Activated CD8-positive, alpha-beta T cell treated with anti-CD3 and anti-CD28 coated beads, Interleukin-2, amount 10 ng/mL, durations not matched to agents 7 days and 5 days (primary cell): ENCODE measurements at regions not wholly inside any gene's neighbourhood (a gene's known extent, or its start where the extent isn't known, plus 50 kb on each side); places are given as distances from the start of the nearest gene placed in this dataset.
A peak's percentile ranks its signal among the peaks of the same experiment; 100 is the strongest.
"Not testable (repeated sequence)": the region's sequence is repeated elsewhere in the genome, so short reads cannot be mapped to it uniquely, and the experiment has no call there.

Experiments used
- ATAC-seq: fragments of 150-1000 bp; cut with Tn5 transposase; one replicate; pipeline ENCODE4 v1.10.0; 2021; ENCODE audit warnings: moderate library complexity
- CTCF ChIA-PET: fragments of 350-600 bp; sonication (Branson Sonifier 250); formaldehyde crosslinking; loops from one replicate; lab custom pipeline; 2021; ENCODE audit warnings: antibody characterized with exemption; lab: Charles Lee
- POLR2A ChIA-PET: fragments of 350-600 bp; sonication (Branson Sonifier 250); formaldehyde crosslinking; loops from one replicate; lab custom pipeline; 2021; ENCODE audit warnings: antibody characterized with exemption; lab: Charles Lee
- DNase-seq: peaks from one replicate; pipeline ENCODE4 v3.0.0-alpha.2; 2020
- H3K27ac Mint-ChIP-seq: one replicate; pipeline ENCODE4 v1.8.0; 2021; ENCODE audit warnings: mild to moderate bottlenecking, mixed read lengths
- H3K27me3 Mint-ChIP-seq: one replicate; pipeline ENCODE4 v1.8.0; 2021; ENCODE audit warnings: low read depth, mixed read lengths
- H3K36me3 Mint-ChIP-seq: one replicate; pipeline ENCODE4 v1.8.0; 2021; ENCODE audit warnings: low read depth, mixed read lengths
- H3K4me1 Mint-ChIP-seq: one replicate; pipeline ENCODE4 v1.8.0; 2021; ENCODE audit warnings: low read depth, mixed read lengths
- H3K4me3 Mint-ChIP-seq: one replicate; pipeline ENCODE4 v1.8.0; 2021; ENCODE audit warnings: mild to moderate bottlenecking, mixed read lengths
- H3K9me3 Mint-ChIP-seq: one replicate; pipeline ENCODE4 v1.8.0; 2022; ENCODE audit warnings: mixed read lengths; ENCODE audit not compliant: insufficient read depth

DNA sequence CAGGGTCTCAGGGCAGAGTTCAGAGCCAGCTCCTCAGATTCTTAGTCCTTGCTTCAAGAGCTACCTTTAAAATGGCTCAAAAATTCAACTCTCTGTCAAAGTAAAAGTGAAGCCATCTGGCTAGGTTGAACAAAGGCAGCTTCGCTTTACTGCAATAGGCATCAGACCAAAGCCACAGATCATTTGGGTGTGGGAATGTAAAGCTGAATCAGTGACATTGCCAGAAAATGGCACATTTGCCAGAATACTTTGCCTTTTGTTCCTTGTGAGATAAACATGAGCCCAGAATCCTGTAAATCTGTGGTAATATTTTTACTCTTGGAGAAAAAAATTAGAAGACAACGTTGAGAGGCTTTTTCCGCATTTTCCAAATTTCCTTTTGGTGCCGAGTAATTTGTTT lies 210.5 kb downstream of the PALM2AKAP2 start:
- Mint-ChIP-seq H3K36me3 (no peaks in the 10 kb centered on the region), H3K27me3 (peaks cover 3% of the 10 kb centered on the region), H3K27ac (no peak overlapping the region), H3K4me3 (no peak overlapping the region), H3K4me1 (no peaks in the 10 kb centered on the region), H3K9me3 (peaks cover 9% of the 10 kb centered on the region)
- ATAC-seq, result no peak
- ChIA-PET CTCF (interaction anchor here (1.0 to 1.3 kb wide), 2 partner anchors 87 to 103 kb away, joined by 3 to 4 read pairs; no protein-coding TSS in a partner anchor), POLR2A (interaction anchor here (0.6 kb wide), 2 partner anchors 13 to 109 kb away, joined by 3 read pairs; no protein-coding TSS in a partner anchor)
- DNase-seq, result no peak

DNA sequence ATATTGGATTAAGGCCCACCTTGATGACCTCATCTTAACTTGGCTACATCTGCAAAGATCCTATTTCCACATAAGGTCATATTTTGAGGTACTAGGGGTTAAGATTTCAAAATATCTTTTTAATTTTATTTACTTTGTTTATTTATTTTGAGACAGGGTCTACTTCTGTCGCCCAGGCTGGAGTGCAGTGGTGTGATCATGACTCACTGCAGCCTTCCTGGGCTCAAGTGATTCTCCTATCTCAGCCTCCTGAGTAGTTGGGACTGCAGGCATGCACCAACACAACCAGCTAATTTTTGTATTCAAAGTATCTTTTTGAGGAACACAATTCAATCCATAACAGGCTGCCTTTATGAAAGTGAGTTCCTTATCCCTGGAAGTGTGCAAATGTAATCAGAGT lies 212.3 kb downstream of the PALM2AKAP2 start:
- no peaks in the 10 kb centered on the region for H3K4me1 Mint-ChIP-seq
- peaks cover 3% of the 10 kb centered on the region for H3K27me3 Mint-ChIP-seq
- peaks cover 10% of the 10 kb centered on the region for H3K9me3 Mint-ChIP-seq
- DNase-seq (no peak), ATAC-seq (no peak)
- ChIA-PET CTCF (no interaction called here), POLR2A (interaction anchor here (0.8 kb wide), 1 partner anchor 59 kb away, joined by 3 read pairs; no protein-coding TSS in a partner anchor)
- H3K27ac Mint-ChIP-seq, result no peak overlapping the region
- H3K4me3 Mint-ChIP-seq, result no peak overlapping the region
- no peaks in the 10 kb centered on the region for H3K36me3 Mint-ChIP-seq

DNA sequence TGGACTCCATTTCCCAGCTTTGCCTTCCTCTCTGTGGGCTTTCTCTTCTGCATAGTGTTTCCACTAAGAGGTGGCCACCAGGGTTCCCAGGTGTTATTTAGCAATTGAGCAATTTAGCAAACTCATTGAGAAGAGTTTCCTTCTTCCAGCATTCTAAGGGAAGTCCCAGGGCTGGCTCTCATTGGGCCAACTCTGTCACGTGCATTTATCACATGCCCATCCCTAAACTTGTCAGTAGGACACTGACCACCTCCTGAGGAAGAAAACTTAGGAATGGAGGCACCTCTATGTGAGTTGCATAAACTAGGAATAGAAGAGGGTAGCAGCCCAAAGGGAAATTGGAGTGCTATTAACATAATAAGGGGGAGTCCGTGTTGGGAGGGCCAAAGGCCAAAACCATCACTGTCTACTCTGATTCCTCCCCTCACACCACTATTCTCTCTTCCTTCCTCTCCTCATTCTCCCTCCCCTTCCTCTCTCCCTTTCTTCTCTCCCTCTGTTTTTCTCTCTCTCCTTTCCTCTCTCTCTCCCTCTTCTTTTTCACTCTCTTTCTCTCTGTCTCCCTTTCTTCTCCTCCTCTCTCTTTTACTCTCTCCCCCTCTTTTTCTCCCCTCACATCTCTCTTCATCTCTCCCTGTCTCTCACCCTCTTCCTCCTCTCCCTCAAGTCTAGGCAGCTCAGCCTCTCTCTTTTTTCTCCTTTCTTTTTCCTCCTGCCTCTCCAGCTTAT lies 213.4 kb downstream of the PALM2AKAP2 start:
- DNase-seq (no peak), ATAC-seq (no peak)
- Mint-ChIP-seq H3K4me3 (no peak overlapping the region), H3K36me3 (no peaks in the 10 kb centered on the region), H3K27me3 (peaks cover 3% of the 10 kb centered on the region), H3K4me1 (no peaks in the 10 kb centered on the region), H3K9me3 (peaks cover 10% of the 10 kb centered on the region), H3K27ac (no peak overlapping the region)
- ChIA-PET POLR2A (no interaction called here), CTCF (interaction anchor here (0.7 kb wide), 1 partner anchor 110 kb away, joined by 3 read pairs; no protein-coding TSS in a partner anchor)

DNA sequence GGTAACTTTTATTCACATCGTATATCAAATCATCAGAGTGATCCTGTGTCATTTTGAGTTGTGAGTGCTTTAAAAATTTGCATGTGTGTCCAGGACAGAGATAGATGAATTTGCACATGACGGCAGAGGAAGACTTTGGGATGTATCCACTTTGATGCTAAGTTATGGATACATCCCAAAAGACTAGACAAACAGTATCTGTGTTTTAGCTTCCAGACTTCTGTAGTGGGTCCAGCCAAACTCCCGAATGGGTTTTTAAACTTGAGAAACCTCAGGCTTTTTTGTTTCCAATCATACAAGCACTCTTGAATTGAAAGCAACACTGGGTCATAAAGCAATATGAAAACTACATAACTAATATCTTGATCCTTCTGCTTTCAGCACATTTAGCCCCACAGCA lies 213.8 kb downstream of the C9orf152 start:
- POLR2A ChIA-PET, result no interaction called here
- Mint-ChIP-seq H3K36me3 (no peaks in the 10 kb centered on the region), H3K4me3 (no peak overlapping the region), H3K27me3 (peaks cover 3% of the 10 kb centered on the region), H3K27ac (no peak overlapping the region), H3K9me3 (peaks cover 10% of the 10 kb centered on the region), H3K4me1 (no peaks in the 10 kb centered on the region)
- DNase-seq (no peak), ATAC-seq (no peak)
- CTCF ChIA-PET, result interaction anchor here (0.7 kb wide), 1 partner anchor 111 kb away, joined by 3 read pairs; no protein-coding TSS in a partner anchor

DNA sequence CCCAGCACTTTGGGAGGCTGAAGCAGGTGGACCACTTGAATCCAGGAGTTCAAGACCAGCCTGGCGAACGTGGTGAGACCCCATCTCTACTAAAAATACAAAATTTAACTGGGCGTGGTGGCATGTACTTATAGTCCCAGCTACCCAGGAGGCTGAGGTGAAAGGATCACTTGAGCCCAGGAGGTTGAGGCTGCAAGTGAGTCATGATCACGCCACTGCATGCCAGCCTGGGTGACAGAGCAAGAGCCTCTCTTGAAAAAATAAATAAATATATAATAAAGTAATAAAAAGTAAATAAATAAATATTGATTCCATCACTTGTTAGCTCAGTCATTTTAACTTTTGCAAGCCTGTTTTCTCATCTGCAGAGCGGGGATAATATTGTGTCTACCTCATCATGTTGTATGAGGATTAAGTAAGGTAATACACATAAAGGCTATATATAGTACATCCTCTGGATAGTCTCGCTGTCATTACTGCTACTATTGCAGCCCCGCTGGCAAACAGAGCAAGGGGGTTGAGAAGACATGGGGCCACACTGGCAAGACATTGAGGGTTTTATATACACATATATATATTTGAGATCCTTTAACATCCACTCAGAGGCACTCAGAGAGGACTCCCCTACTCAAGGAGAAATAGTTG lies 210.9 kb downstream of the C9orf152 start:
- H3K4me3 Mint-ChIP-seq, result no peak overlapping the region
- H3K9me3 Mint-ChIP-seq, result peaks cover 10% of the 10 kb centered on the region
- CTCF ChIA-PET, result no interaction called here
- no peaks in the 10 kb centered on the region for H3K4me1 Mint-ChIP-seq
- no peak overlapping the region for H3K27ac Mint-ChIP-seq
- H3K27me3 Mint-ChIP-seq, result peaks cover 5% of the 10 kb centered on the region
- POLR2A ChIA-PET, result no interaction called here
- H3K36me3 Mint-ChIP-seq, result no peaks in the 10 kb centered on the region
- no peak for DNase-seq
- ATAC-seq, result no peak

DNA sequence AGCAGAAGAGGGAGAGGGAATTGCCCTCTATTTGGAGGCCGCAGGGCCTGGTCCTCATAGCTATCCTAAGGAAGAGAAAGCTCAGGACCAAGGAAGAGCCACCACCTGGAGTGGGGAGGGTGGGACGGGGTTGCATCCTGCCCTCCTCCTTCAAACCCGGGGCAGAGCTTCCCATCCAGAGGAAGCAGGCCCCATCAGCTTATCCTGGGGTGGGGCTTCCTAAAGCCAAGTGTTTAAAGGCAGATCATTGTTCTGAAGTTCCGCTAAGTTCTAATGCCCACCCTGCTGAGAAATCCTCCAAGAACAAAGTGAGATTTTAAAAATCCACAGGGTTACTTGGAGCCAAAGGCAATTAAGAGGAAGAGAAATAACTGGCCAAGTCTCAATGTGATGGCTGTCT lies 210.3 kb downstream of the C9orf152 start:
- POLR2A ChIA-PET, result no interaction called here

DNA sequence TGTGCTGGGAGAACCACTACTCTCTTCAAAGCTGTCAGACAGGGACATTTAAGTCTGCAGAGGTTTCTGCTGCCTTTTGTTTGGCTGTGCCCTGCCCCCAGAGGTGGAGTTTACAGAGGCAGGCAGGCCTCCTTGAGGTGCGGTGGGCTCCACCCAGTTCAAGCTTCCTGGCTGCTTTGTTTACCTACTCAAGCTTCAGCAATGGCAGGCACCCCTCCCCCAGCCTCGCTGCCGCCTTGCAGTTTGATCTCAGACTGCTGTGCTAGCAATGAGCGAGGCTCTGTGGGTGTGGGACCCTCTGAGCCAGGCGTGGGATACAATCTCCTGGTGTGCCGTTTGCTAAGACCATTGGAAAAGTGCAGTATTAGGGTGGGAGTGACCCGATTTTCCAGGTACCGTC lies 202.4 kb downstream of the C9orf152 start:
- peak overlapping the region; percentile 49 for H3K27ac Mint-ChIP-seq

More for the DNA sequence above, 210.3 kb downstream of the C9orf152 start:
- Mint-ChIP-seq H3K27ac (no peak overlapping the region), H3K4me1 (no peaks in the 10 kb centered on the region), H3K36me3 (no peaks in the 10 kb centered on the region), H3K27me3 (peaks cover 5% of the 10 kb centered on the region), H3K9me3 (peaks cover 10% of the 10 kb centered on the region), H3K4me3 (no peak overlapping the region)
- ATAC-seq (no peak), DNase-seq (no peak)
- CTCF ChIA-PET, result no interaction called here

DNA sequence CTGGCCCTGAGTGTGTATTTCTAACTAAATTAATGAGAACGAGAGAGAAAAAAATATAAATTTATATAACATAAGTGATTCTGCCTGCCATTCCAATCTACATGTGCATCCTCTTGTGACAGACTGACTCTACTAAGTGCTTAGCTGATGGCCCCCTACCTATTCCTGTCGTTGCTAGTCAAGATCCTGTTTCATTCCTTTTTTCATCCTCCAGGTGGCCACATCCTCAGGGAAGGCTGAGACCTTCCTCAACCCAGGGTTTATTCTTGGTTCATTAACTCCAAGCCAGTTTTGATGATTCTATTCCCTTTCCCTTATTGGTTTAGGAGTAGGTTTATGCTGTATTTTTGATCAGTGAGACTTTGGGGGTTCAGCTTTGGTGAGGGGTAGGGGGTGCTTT lies 201.3 kb downstream of the C9orf152 start:
- Mint-ChIP-seq H3K36me3 (peaks cover 7% of the 10 kb centered on the region), H3K27ac (no peak overlapping the region), H3K4me3 (no peak overlapping the region), H3K4me1 (peaks cover 13% of the 10 kb centered on the region), H3K27me3 (peaks cover 9% of the 10 kb centered on the region), H3K9me3 (no peaks in the 10 kb centered on the region)
- ChIA-PET POLR2A (interaction anchor here (0.6 kb wide), 1 partner anchor 29 kb away, joined by 5 read pairs; no protein-coding TSS in a partner anchor), CTCF (no interaction called here)
- no peak for DNase-seq
- no peak for ATAC-seq

More for the DNA sequence above, 202.4 kb downstream of the C9orf152 start:
- H3K4me1 Mint-ChIP-seq, result peaks cover 13% of the 10 kb centered on the region
- ATAC-seq, POLR2A ChIA-PET, H3K4me3 Mint-ChIP-seq, CTCF ChIA-PET, H3K27me3 Mint-ChIP-seq, H3K9me3 Mint-ChIP-seq, H3K36me3 Mint-ChIP-seq: not testable (repeated sequence)
- DNase-seq, result peak; percentile 69

DNA sequence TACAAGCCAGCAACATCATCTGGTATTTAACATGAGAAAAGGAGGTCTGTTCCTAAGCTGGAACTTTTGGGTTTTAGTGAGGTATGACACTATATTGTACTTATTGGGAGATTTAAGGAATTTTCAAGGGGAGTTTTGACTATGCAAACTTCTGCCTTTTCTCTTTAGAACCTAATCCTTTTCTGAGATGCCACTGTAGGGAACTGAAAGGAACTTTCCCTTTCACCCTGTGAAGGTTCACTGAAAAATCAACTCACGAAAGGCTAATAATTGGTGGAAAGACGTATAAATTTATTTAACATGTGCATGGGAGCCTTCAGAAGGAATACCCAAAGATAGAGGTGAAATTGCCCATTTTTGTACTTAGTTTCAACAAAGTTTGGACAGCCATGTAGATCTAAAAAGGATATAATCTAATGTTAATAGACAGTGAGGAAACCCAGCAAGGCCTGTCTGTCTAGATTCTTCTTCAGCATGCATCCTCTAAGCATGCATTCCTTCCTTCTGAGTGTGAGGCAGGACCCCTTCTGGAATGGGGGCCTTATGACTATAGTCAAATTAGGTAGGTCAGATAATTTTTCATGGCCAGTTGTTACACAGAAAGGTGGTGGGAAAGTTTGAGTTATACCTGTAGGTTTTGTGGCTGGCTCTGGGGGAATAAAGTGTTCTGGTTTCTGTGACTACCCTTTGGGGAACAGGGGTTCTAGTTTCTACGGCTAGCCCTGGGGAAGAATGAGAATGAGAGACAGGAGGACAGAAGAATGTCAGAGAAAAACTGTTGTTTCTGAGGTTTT lies 200.3 kb downstream of the C9orf152 start:
- Mint-ChIP-seq H3K27me3 (peaks cover 12% of the 10 kb centered on the region), H3K36me3 (peaks cover 7% of the 10 kb centered on the region), H3K27ac (no peak overlapping the region), H3K9me3 (no peaks in the 10 kb centered on the region), H3K4me1 (peaks cover 13% of the 10 kb centered on the region), H3K4me3 (no peak overlapping the region)
- no peak for DNase-seq
- ChIA-PET POLR2A (no interaction called here), CTCF (no interaction called here)
- ATAC-seq, result no peak

DNA sequence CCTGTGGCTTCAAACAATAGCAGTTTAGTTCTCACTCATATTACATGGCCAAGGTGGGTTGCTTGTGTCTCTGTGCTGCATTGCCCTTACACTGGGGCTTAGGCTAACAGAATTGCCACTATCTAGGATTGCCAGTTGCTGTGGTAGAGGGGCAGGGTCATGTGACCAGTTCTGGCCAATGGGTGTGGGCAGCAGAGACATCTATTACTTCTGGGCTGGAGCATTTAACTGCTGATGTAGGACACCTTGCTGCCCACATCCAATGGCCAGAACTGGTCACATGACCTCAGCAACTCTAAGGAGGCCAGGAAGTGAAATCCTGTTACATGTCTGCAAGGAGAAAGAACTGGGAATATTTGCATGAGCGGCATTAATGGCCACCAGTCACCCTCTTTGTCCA lies 199.3 kb downstream of the C9orf152 start:
- Mint-ChIP-seq H3K27ac (no peak overlapping the region), H3K36me3 (peaks cover 7% of the 10 kb centered on the region), H3K4me3 (no peak overlapping the region), H3K9me3 (no peaks in the 10 kb centered on the region), H3K27me3 (peaks cover 12% of the 10 kb centered on the region), H3K4me1 (peaks cover 13% of the 10 kb centered on the region)
- ATAC-seq (no peak), DNase-seq (no peak)
- ChIA-PET CTCF (no interaction called here), POLR2A (no interaction called here)

DNA sequence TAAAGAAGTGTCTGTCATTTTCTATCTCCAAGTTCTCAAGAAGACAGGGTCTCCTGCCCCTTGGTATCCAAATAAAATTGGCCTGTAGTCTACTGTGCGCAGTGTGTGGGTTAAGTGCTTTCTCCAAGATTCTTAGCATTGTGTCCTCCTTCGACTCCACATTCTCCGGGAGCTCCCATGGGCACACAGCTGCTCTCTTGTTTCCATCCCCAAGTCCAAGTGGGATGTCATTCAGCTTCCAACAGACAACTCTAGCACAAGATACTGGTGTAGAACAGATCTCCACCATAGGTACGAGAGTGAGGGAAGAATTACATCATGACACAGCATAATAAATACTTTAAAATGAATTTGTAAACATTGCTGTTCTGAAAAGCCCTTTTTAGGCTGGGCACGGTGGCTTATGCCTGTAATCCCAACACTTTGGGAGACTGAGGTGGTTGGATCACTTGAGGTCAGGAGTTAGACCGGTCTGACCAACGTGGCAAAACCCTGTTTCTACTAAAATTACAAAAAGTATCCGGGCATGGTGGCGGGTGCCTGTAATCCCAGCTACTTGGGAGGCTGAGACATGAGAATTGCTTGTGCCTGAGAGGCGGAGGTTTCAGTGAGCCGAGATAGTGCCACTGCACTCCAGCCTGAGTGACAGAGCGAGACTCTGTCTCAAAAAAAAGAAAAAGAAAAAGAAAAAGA lies 196.2 kb downstream of the C9orf152 start:
- CTCF ChIA-PET, result no interaction called here

More for the DNA sequence above, 196.2 kb downstream of the C9orf152 start:
- DNase-seq (no peak), ATAC-seq (no peak)
- peaks cover 12% of the 10 kb centered on the region for H3K27me3 Mint-ChIP-seq
- no peaks in the 10 kb centered on the region for H3K9me3 Mint-ChIP-seq
- no peak overlapping the region for H3K27ac Mint-ChIP-seq
- no peaks in the 10 kb centered on the region for H3K4me1 Mint-ChIP-seq
- H3K4me3 Mint-ChIP-seq, result no peak overlapping the region
- POLR2A ChIA-PET, result no interaction called here
- H3K36me3 Mint-ChIP-seq, result no peaks in the 10 kb centered on the region
